H1 (cell line): ENCODE measurements at regions not wholly inside any gene's neighbourhood (a gene's known extent, or its start where the extent isn't known, plus 50 kb on each side); places are given as distances from the start of the nearest gene placed in this dataset.

ENCODE experiments used
- CTCF ChIA-PET: fragments of 300-600 bp; sonication (Branson Sonifier 250); formaldehyde crosslinking; loops from one replicate; lab custom pipeline; 2021; ENCODE audit not compliant: partially characterized antibody; lab: Charles Lee
- POLR2A ChIA-PET: fragments of 300-600 bp; sonication (Branson Sonifier 250); formaldehyde crosslinking; loops from one replicate; lab custom pipeline; 2021; ENCODE audit warnings: inconsistent platforms; ENCODE audit not compliant: partially characterized antibody; lab: Charles Lee
- DNase-seq, 2 experiments: peaks; one replicate each; pipeline versions ENCODE4 v3.0.0 to v3.0.0-alpha.2; 2010 to 2022; ENCODE audit warnings: low spot score in 2 of 2, low read depth in 1 of 2, mixed read lengths in 1 of 2
- FAIRE-seq: peaks from 2 replicates; lab custom pipeline; 2011; peaks lifted over from hg19 to GRCh38; lab: Jason Lieb, UNC
- H2AFZ ChIP-seq: 2 replicates; pipeline ENCODE4 v1.8.1; 2012; ENCODE audit warnings: low read length, inconsistent platforms
- H2AK5ac ChIP-seq: 2 replicates; pipeline ENCODE4 v1.6.1; 2013; ENCODE audit warnings: low read depth, low read length
- H2BK120ac ChIP-seq: replicated peaks from 2 replicates; pipeline ENCODE3; 2013; ENCODE audit warnings: low read depth, low read length, inconsistent platforms
- H2BK12ac ChIP-seq: 2 replicates; pipeline ENCODE4 v1.6.1; 2013; ENCODE audit warnings: low read depth, low read length
- H2BK15ac ChIP-seq: 2 replicates; pipeline ENCODE4 v1.6.1; 2013; ENCODE audit warnings: low read length
- H2BK20ac ChIP-seq: 2 replicates; pipeline ENCODE4 v1.6.1; 2013; ENCODE audit warnings: low read length
- H2BK5ac ChIP-seq: 2 replicates; pipeline ENCODE4 v1.6.1; 2013; ENCODE audit warnings: low read depth, low read length
- H3K14ac ChIP-seq: 2 replicates; pipeline ENCODE4 v1.6.1; 2013; ENCODE audit warnings: inconsistent platforms; ENCODE audit not compliant: insufficient read length
- H3K18ac ChIP-seq: 2 replicates; pipeline ENCODE4 v1.6.1; 2013; ENCODE audit warnings: low read length; ENCODE audit errors: extremely low read depth
- H3K23ac ChIP-seq: 2 replicates; pipeline ENCODE4 v1.6.1; 2013; ENCODE audit warnings: inconsistent platforms; ENCODE audit not compliant: insufficient read length
- H3K23me2 ChIP-seq: 2 replicates; pipeline ENCODE4 v1.6.1; 2013; ENCODE audit warnings: low read depth, low read length
- H3K27ac ChIP-seq: 2 replicates; pipeline ENCODE4 v1.6.1; 2011; ENCODE audit warnings: low read depth, low read length, inconsistent platforms
- H3K27me3 ChIP-seq, 4 experiments: replicated peaks in 1 of 4; 1 replicate in 1 of 4; 2 replicates in 3 of 4; pipeline versions ENCODE4 v1.6.1 to v1.8.1; 2011 to 2013; ENCODE audit warnings: low read length in 3 of 4, mild to moderate bottlenecking in 3 of 4, inconsistent platforms in 2 of 4, mixed read lengths in 2 of 4, moderate library complexity in 1 of 4; ENCODE audit not compliant: control insufficient read depth in 3 of 4, insufficient read depth in 3 of 4; ENCODE audit errors: extremely low read depth in 1 of 4
- H3K36me3 ChIP-seq, 4 experiments: 2 replicates each; pipeline versions ENCODE4 v1.6.1 to v1.8.1; 2011 to 2013; ENCODE audit warnings: mild to moderate bottlenecking in 4 of 4, low read length in 3 of 4, moderate library complexity in 2 of 4, control low read depth in 1 of 4, inconsistent platforms in 1 of 4; ENCODE audit not compliant: insufficient read depth in 4 of 4, control insufficient read depth in 2 of 4
- H3K4ac ChIP-seq: replicated peaks from 2 replicates; pipeline ENCODE3; 2013; ENCODE audit warnings: low read length, low read depth, mixed read lengths, inconsistent platforms; ENCODE audit not compliant: insufficient read length
- H3K4me1 ChIP-seq, 4 experiments: replicated peaks in 1 of 4; 1 replicate in 1 of 4; 2 replicates in 3 of 4; pipeline versions ENCODE4 v1.6.1 to v1.8.1; 2011 to 2013; ENCODE audit warnings: low read length in 3 of 4, inconsistent platforms in 2 of 4, mixed read lengths in 1 of 4; ENCODE audit not compliant: insufficient read depth in 4 of 4, control insufficient read depth in 3 of 4
- H3K4me2 ChIP-seq, 2 experiments: 2 replicates each; pipeline versions ENCODE4 v1.6.1 to v1.8.1; 2011 to 2013; ENCODE audit warnings: low read depth in 2 of 2, low read length in 2 of 2, control low read depth in 1 of 2, inconsistent platforms in 1 of 2, mild to moderate bottlenecking in 1 of 2; ENCODE audit not compliant: insufficient read depth in 1 of 2
- H3K4me3 ChIP-seq, 4 experiments: fragments of 200-600, 300-600 bp in 1 of 4; sonication (generic), shearing (Covaris generic), sonication (Bioruptor Twin) in 1 of 4; 2 replicates each; pipeline versions ENCODE4 v1.5.1 to v1.8.1; 2011 to 2016; ENCODE audit warnings: low read length in 4 of 4, low read depth in 3 of 4, control low read depth in 2 of 4, inconsistent platforms in 2 of 4, mild to moderate bottlenecking in 2 of 4, mixed read lengths in 1 of 4, moderate library complexity in 1 of 4; ENCODE audit not compliant: insufficient read depth in 2 of 4; ENCODE audit errors: extremely low read depth in 1 of 4
- H3K56ac ChIP-seq: replicated peaks from 2 replicates; pipeline ENCODE3; 2013; ENCODE audit warnings: low read depth, mild to moderate bottlenecking, mixed read lengths, low read length, inconsistent platforms; ENCODE audit not compliant: insufficient read length
- H3K79me1 ChIP-seq: 2 replicates; pipeline ENCODE4 v1.6.1; 2013; ENCODE audit warnings: low read depth, low read length, control low read depth
- H3K79me2 ChIP-seq, 2 experiments: 2 replicates each; pipeline versions ENCODE4 v1.6.1 to v1.8.1; 2012 to 2013; ENCODE audit warnings: low read length in 2 of 2, mild to moderate bottlenecking in 2 of 2, inconsistent platforms in 1 of 2; ENCODE audit not compliant: insufficient read depth in 2 of 2, control insufficient read depth in 1 of 2
- H3K9ac ChIP-seq, 4 experiments: replicated peaks in 1 of 4; 1 replicate in 1 of 4; 2 replicates in 3 of 4; pipeline versions ENCODE4 v1.6.1 to v1.8.1; 2011 to 2013; ENCODE audit warnings: low read depth in 3 of 4, low read length in 3 of 4, control low read depth in 2 of 4, mild to moderate bottlenecking in 2 of 4, moderate library complexity in 2 of 4, inconsistent platforms in 1 of 4; ENCODE audit errors: extremely low read depth in 1 of 4
- H3K9me3 ChIP-seq, 2 experiments: 2 replicates each; pipeline versions ENCODE4 v1.6.1 to v1.8.1; 2012 to 2013; ENCODE audit warnings: mild to moderate bottlenecking in 2 of 2, moderate library complexity in 2 of 2, control low read depth in 1 of 2, inconsistent platforms in 1 of 2, low read depth in 1 of 2, low read length in 1 of 2, mixed read lengths in 1 of 2; ENCODE audit not compliant: insufficient read depth in 2 of 2
- H4K20me1 ChIP-seq, 2 experiments: replicated peaks in 1 of 2; 2 replicates each; pipeline versions ENCODE3 to v1.8.1; 2011 to 2013; ENCODE audit warnings: inconsistent platforms in 2 of 2, low read length in 2 of 2, mild to moderate bottlenecking in 1 of 2; ENCODE audit not compliant: insufficient read depth in 2 of 2, control insufficient read depth in 1 of 2
- H4K5ac ChIP-seq: 2 replicates; pipeline ENCODE4 v1.6.1; 2013; ENCODE audit warnings: low read length, low read depth, mixed read lengths, inconsistent platforms; ENCODE audit not compliant: insufficient read length
- H4K8ac ChIP-seq: 2 replicates; pipeline ENCODE4 v1.8.0; 2013; ENCODE audit warnings: mild to moderate bottlenecking, moderate library complexity, low read length, inconsistent platforms; ENCODE audit not compliant: insufficient read depth; ENCODE audit errors: extremely low read depth
- H4K91ac ChIP-seq: replicated peaks from 2 replicates; pipeline ENCODE3; 2013; ENCODE audit warnings: low read length, mixed read lengths, inconsistent platforms; ENCODE audit not compliant: insufficient read length
- ASH2L ChIP-seq: fragments of 200-600, 300-600 bp; sonication (generic); IDR thresholded peaks from one replicate; pipeline ENCODE4 v1.7.1; 2017; ENCODE audit warnings: low read length
- BRCA1 ChIP-seq: IDR thresholded peaks from 2 replicates; pipeline ENCODE4 v1.6.1; 2012; ENCODE audit warnings: low read depth, low read length, improper control_type of control experiment
- EGR1 ChIP-seq: IDR thresholded peaks from 2 replicates; pipeline ENCODE4 v1.6.1; 2011; ENCODE audit warnings: low read depth, low read length, borderline replicate concordance
- EP300 ChIP-seq, 2 experiments: IDR thresholded peaks; 1 replicate in 1 of 2; 2 replicates in 1 of 2; pipeline ENCODE4 v1.6.1; 2011 to 2012; ENCODE audit warnings: low read depth in 2 of 2, low read length in 2 of 2, mild to moderate bottlenecking in 2 of 2, borderline replicate concordance in 1 of 2, inconsistent platforms in 1 of 2, moderate library complexity in 1 of 2
- EZH2 ChIP-seq: fragments of 200-600 bp; sonication (generic); IDR thresholded peaks from 2 replicates; pipeline ENCODE4 v1.7.1; 2012; ENCODE audit warnings: low read depth, mild to moderate bottlenecking, moderate library complexity, low read length, inconsistent platforms; ENCODE audit not compliant: severe bottlenecking
- KDM1A ChIP-seq: fragments of 200-600, 300-600 bp; sonication (generic); IDR thresholded peaks from 2 replicates; pipeline ENCODE4 v1.7.1; 2016; ENCODE audit warnings: mild to moderate bottlenecking, low read length, borderline replicate concordance
- MAFK ChIP-seq: IDR thresholded peaks from 2 replicates; pipeline ENCODE4 v1.6.1; 2012; ENCODE audit warnings: low read depth, mild to moderate bottlenecking, improper control_type of control experiment, low read length
- RBBP5 ChIP-seq: IDR thresholded peaks from 2 replicates; pipeline ENCODE4 v1.7.1; 2012; ENCODE audit warnings: low read depth, mild to moderate bottlenecking, inconsistent platforms, low read length, moderate library complexity, borderline replicate concordance
- SIN3A ChIP-seq, 2 experiments: IDR thresholded peaks in 1 of 2; conservative IDR thresholded peaks in 1 of 2; 2 replicates each; pipeline ENCODE4 v1.6.1; 2011 to 2012; ENCODE audit warnings: low read length in 2 of 2, improper control_type of control experiment in 1 of 2, low read depth in 1 of 2, mild to moderate bottlenecking in 1 of 2
- SRF ChIP-seq: IDR thresholded peaks from 2 replicates; pipeline ENCODE4 v1.6.1; 2011; ENCODE audit warnings: mild to moderate bottlenecking, low read depth, low read length, moderate library complexity
- SUZ12 ChIP-seq: fragments of 200-600 bp; sonication (generic); IDR thresholded peaks from 2 replicates; pipeline ENCODE4 v1.6.1; 2012; ENCODE audit warnings: mild to moderate bottlenecking, inconsistent platforms, low read length, moderate library complexity, mixed read lengths
- TBP ChIP-seq: IDR thresholded peaks from 2 replicates; pipeline ENCODE4 v1.6.1; 2011; ENCODE audit warnings: low read depth, low read length, improper control_type of control experiment
- USF2 ChIP-seq: IDR thresholded peaks from 2 replicates; pipeline ENCODE4 v1.6.1; 2011; ENCODE audit warnings: low read length, improper control_type of control experiment
- YY1 ChIP-seq: IDR thresholded peaks from 2 replicates; pipeline ENCODE4 v1.6.1; 2011; ENCODE audit warnings: low read depth, mild to moderate bottlenecking, low read length
- WGBS, 2 experiments: shearing (Covaris generic) in 1 of 2; methylation state at CpG; one replicate each; pipeline versions ENCODE4 v1.1.6 to v1.1.7; 2013 to 2015; ENCODE audit warnings: low lambda C conversion rate in 2 of 2, mixed read lengths in 2 of 2, inconsistent platforms in 1 of 2, low coverage in 1 of 2, missing lambda C conversion rate in 1 of 2; ENCODE audit not compliant: insufficient replicate concordance in 2 of 2, insufficient coverage in 1 of 2, insufficient read length in 1 of 2; ENCODE audit errors: extremely low coverage in 1 of 2, missing lambda C conversion rate in 1 of 2; 5-methylcytosine and 5-hydroxymethylcytosine counted together

GRCh38 chr1:192914696-192915095, 105.9 kb downstream of the RGS2 start:
- no peak overlapping the region for H3K56ac ChIP-seq
- H2AK5ac ChIP-seq, result no peak overlapping the region
- no peaks in the 10 kb centered on the region for H3K79me2 ChIP-seq
- H3K27ac ChIP-seq, result no peak overlapping the region
- H2BK12ac ChIP-seq, result no peak overlapping the region
- no peak overlapping the region for H3K9ac ChIP-seq
- DNase-seq, result no peak
- H3K4me2 ChIP-seq, result no peak overlapping the region
- no peaks in the 10 kb centered on the region for H3K79me1 ChIP-seq
- no peak for FAIRE-seq
- POLR2A ChIA-PET, result no interaction called here
- H3K27me3 ChIP-seq, result no peaks in the 10 kb centered on the region
- no peaks in the 10 kb centered on the region for H3K9me3 ChIP-seq
- H2BK15ac ChIP-seq, result no peak overlapping the region
- H3K14ac ChIP-seq, result no peak overlapping the region
- no peak overlapping the region for H4K5ac ChIP-seq
- no peak overlapping the region for H2BK120ac ChIP-seq
- no peaks in the 10 kb centered on the region for H4K20me1 ChIP-seq
- no peaks in the 10 kb centered on the region for H3K36me3 ChIP-seq
- H4K91ac ChIP-seq, result no peak overlapping the region
- H3K23me2 ChIP-seq, result no peaks in the 10 kb centered on the region
- no peak overlapping the region for H3K4me3 ChIP-seq
- H4K8ac ChIP-seq, result no peak overlapping the region
- H2AFZ ChIP-seq, result no peak overlapping the region
- H2BK20ac ChIP-seq, result no peak overlapping the region
- no peak overlapping the region for H3K23ac ChIP-seq
- CTCF ChIA-PET, result interaction anchor here (2.0 kb wide), 1 partner anchor 15 kb away, joined by 8 read pairs; no protein-coding TSS in a partner anchor
- 96% methylated on average over 2 of the region's 2 CpGs; no CpG with 5 or more reads in 1 of the 2 experiments for WGBS, 2 experiments
- H3K4ac ChIP-seq, result no peak overlapping the region
- no peaks in the 10 kb centered on the region for H3K4me1 ChIP-seq
- no peak overlapping the region for H3K18ac ChIP-seq
- TF ChIP-seq EGR1 (no peak), SUZ12 (no peak), EZH2 (no peak), RBBP5 (no peak), USF2 (no peak), SRF (no peak), MAFK (no peak), YY1 (no peak), BRCA1 (no peak), TBP (no peak), EP300 (IDR thresholded peaks at IDR 0.05; ENCODE audit: borderline replicate concordance in 1 of 2, low read depth in 2 of 2, low read length in 2 of 2) (no peak), KDM1A (no peak), SIN3A (conservative IDR thresholded peaks at IDR 0.05 in 1 of 2, IDR thresholded peaks at IDR 0.05 in 1 of 2; ENCODE audit: low read depth in 1 of 2, low read length in 2 of 2) (no peak), ASH2L (no peak)
- TF ChIP-seq, all 59 proteins: peak for 0
- no peak overlapping the region for H2BK5ac ChIP-seq
